ENCODE measurements at regions not wholly inside any gene's neighbourhood (a gene's known extent, or its start where the extent isn't known, plus 50 kb on each side); places are given as distances from the start of the nearest gene placed in this dataset.

DNA sequence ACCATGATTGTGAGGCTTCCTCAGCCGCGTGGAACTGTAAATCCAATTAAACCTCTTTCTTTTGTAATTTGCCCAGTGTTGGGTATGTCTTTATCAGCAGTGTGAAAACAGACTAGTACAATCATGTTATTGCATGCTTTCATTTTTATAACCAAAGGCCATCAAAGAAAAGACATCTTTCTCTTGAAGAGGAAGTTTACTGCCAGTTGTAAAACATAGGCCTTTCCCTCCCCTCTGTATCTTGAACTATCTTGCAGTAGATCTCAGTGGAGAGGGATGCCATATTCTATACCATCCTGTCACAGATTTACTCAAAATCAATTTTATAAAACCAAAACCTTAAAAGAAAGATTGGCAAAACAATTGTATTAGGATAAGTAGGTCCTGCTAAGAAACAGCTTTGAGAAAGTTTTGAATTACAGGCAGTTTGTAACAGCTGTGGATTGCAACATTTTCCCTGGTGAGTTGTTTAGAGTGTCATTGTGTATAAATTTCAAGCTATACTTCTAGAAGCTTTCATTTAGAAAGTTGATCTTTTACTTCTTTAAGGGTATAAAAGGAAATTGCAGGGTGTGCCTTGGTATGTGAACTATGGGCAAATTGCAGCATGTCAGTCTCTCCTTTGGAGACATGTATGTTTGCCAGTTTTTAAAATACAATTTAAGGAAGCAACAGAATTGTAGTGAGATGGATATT, 128.0 kb downstream of the ATP23 start:
- TF ChIP-seq, protein P1, sequence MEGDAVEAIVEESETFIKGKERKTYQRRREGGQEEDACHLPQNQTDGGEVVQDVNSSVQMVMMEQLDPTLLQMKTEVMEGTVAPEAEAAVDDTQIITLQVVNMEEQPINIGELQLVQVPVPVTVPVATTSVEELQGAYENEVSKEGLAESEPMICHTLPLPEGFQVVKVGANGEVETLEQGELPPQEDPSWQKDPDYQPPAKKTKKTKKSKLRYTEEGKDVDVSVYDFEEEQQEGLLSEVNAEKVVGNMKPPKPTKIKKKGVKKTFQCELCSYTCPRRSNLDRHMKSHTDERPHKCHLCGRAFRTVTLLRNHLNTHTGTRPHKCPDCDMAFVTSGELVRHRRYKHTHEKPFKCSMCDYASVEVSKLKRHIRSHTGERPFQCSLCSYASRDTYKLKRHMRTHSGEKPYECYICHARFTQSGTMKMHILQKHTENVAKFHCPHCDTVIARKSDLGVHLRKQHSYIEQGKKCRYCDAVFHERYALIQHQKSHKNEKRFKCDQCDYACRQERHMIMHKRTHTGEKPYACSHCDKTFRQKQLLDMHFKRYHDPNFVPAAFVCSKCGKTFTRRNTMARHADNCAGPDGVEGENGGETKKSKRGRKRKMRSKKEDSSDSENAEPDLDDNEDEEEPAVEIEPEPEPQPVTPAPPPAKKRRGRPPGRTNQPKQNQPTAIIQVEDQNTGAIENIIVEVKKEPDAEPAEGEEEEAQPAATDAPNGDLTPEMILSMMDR (IDR thresholded peaks at IDR 0.05; ENCODE audit: low read depth, low read length): no peak

DNA sequence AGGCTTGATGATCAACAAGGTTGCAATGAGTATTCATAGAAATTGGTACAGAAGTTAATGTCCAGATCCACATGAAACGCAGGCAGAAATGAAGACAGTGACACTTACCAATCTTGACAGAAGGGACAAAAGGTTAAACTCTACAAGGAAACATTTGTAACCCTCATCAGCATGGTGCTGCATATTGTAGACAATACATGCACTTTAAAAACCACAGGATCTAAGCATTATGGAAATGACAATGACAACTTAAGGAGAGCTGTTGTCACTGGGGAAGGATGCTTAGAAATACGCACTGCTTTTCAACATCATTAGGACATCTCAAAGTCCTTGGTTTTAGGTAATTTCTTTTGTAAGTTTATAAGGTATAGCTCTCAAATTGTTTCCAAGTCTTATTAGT, 130.6 kb downstream of the ATP23 start:
- H3K4me3 ChIP-seq (ENCODE audit: low read depth, low read length): no peak overlapping the region
- TF ChIP-seq, protein P1 (IDR thresholded peaks at IDR 0.05; ENCODE audit: low read depth, low read length): no peak

More for the DNA sequence above, 128.0 kb downstream of the ATP23 start:
- H3K4me3 ChIP-seq (ENCODE audit: low read depth, low read length): no peak overlapping the region

GRCh38 chr12:58074259-58074658, 132.9 kb downstream of the ATP23 start:
- TF ChIP-seq, protein P1 (IDR thresholded peaks at IDR 0.05; ENCODE audit: low read depth, low read length): no peak

DNA sequence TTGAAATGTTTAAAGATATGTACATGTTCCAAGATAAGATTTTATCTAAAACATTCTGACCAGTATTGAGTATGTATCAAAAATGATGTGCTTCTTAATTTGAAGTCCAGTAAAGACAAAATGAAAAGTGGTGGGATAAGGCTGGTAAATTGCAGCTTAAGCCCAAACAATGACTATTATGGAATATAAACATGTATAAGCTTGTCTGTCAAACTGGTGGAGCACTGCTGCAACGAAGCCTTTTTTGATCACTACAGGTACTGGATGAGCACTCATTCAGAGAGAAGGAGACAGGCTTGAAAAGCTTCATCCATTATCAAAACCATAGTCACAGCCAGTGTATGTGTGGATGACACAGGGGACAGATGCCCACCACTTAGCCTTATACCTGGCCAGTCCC, 138.4 kb downstream of the ATP23 start:
- H3K4me3 ChIP-seq (ENCODE audit: low read depth, low read length): no peak overlapping the region
- TF ChIP-seq, protein P1 (IDR thresholded peaks at IDR 0.05; ENCODE audit: low read depth, low read length): no peak

More at GRCh38 chr12:58074259-58074658, 132.9 kb downstream of the ATP23 start:
- H3K4me3 ChIP-seq (ENCODE audit: low read depth, low read length): no peak overlapping the region

- TF ChIP-seq, protein P1 (IDR thresholded peaks at IDR 0.05; ENCODE audit: low read depth, low read length): no peak
Observed at GRCh38 chr12:58081488-58081887, 140.1 kb downstream of the ATP23 start.

GRCh38 chr12:58082996-58083395, 141.6 kb downstream of the ATP23 start:
- TF ChIP-seq, protein P1 (IDR thresholded peaks at IDR 0.05; ENCODE audit: low read depth, low read length): no peak
- no peak overlapping the region for H3K4me3 ChIP-seq (ENCODE audit: low read depth, low read length)

More at GRCh38 chr12:58081488-58081887, 140.1 kb downstream of the ATP23 start:
- no peak overlapping the region for H3K4me3 ChIP-seq (ENCODE audit: low read depth, low read length)

DNA sequence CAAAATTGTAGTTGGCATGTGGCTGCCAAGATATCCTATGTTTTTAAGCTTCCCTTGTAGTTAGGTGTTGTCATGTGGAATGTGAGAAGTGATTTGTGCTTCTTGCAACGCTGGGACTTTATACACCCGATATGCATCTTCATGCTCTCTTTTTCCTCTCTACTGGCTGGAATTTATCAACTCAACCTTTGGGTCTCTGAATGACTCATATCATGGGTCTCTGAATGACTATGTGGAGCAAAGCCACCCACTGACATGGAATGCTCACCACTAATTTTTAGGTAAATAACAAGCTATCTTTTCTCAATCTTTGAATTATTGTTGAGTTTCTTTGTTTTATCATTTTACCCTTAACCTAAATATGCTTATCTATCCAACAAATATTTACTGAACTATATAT, 144.6 kb downstream of the ATP23 start:
- TF ChIP-seq, protein P1 (IDR thresholded peaks at IDR 0.05; ENCODE audit: low read depth, low read length): no peak
- no peak overlapping the region for H3K4me3 ChIP-seq (ENCODE audit: low read depth, low read length)

Measured in WI38 (cell line).